GM23338 (cell line): ENCODE measurements at regions not wholly inside any gene's neighbourhood (a gene's known extent, or its start where the extent isn't known, plus 50 kb on each side); places are given as distances from the start of the nearest gene placed in this dataset.

Source experiments
- ATAC-seq: fragments of 200-7000 bp; cut with Tn5 transposase; 3 replicates; pipeline ENCODE4 v1.9.1; 2020
- DNase-seq: peaks from one replicate; pipeline ENCODE4 v3.0.0-alpha.2; 2015; ENCODE audit warnings: low spot score
- H2AFZ ChIP-seq: fragments of 200-600 bp; sonication (generic); 2 replicates; pipeline ENCODE4 v1.8.0; 2016; ENCODE audit warnings: antibody characterized with exemption, mild to moderate bottlenecking, moderate library complexity
- H3F3A ChIP-seq: fragments of 200-600 bp; sonication (generic); replicated peaks from 2 replicates; pipeline ENCODE4 v1.8.0; 2017; ENCODE audit warnings: antibody characterized with exemption, mixed run types, low read depth
- H3K27ac ChIP-seq: fragments of 200-600 bp; sonication (generic); 2 replicates; pipeline ENCODE4 v1.6.1; 2016; ENCODE audit warnings: low read depth
- H3K27me3 ChIP-seq: fragments of 200-600 bp; sonication (generic); 2 replicates; pipeline ENCODE4 v1.8.0; 2016; ENCODE audit warnings: mild to moderate bottlenecking, mixed run types, moderate library complexity; ENCODE audit not compliant: insufficient read depth
- H3K36me3 ChIP-seq: fragments of 200-600 bp; sonication (generic); 2 replicates; pipeline ENCODE4 v1.8.0; 2016; ENCODE audit warnings: mild to moderate bottlenecking; ENCODE audit not compliant: insufficient read depth
- H3K4me1 ChIP-seq: fragments of 200-600 bp; sonication (generic); 2 replicates; pipeline ENCODE4 v1.8.0; 2016; ENCODE audit warnings: mild to moderate bottlenecking, moderate library complexity; ENCODE audit not compliant: insufficient read depth
- H3K4me2 ChIP-seq: fragments of 200-600 bp; sonication (generic); 2 replicates; pipeline ENCODE4 v1.7.1; 2017; ENCODE audit warnings: mixed run types
- H3K4me3 ChIP-seq: fragments of 200-600 bp; sonication (generic); 2 replicates; pipeline ENCODE4 v1.6.1; 2016; ENCODE audit warnings: mixed run types
- H3K79me2 ChIP-seq: fragments of 200-600 bp; sonication (generic); replicated peaks from 2 replicates; pipeline ENCODE4 v1.8.0; 2017; ENCODE audit warnings: mild to moderate bottlenecking; ENCODE audit not compliant: insufficient read depth
- H3K9me2 ChIP-seq: fragments of 200-600 bp; sonication (generic); 2 replicates; pipeline ENCODE4 v1.8.0; 2017; ENCODE audit not compliant: insufficient read depth
- H4K20me1 ChIP-seq: fragments of 200-600 bp; sonication (generic); replicated peaks from 2 replicates; pipeline ENCODE4 v1.8.0; 2017; ENCODE audit warnings: mild to moderate bottlenecking; ENCODE audit not compliant: insufficient read depth
- H3K27ac Mint-ChIP-seq: 2 replicates; pipeline ENCODE4 v1.8.0; 2020; ENCODE audit warnings: inconsistent platforms, mild to moderate bottlenecking, moderate library complexity, mixed read lengths
- H3K27me3 Mint-ChIP-seq: 3 replicates; pipeline ENCODE4 v1.8.0; 2022; ENCODE audit warnings: low read depth, mild to moderate bottlenecking, moderate library complexity, mixed read lengths, inconsistent platforms; ENCODE audit not compliant: insufficient read depth, poor library complexity
- H3K36me3 Mint-ChIP-seq: 3 replicates; pipeline ENCODE4 v1.8.0; 2021; ENCODE audit warnings: low read depth, mild to moderate bottlenecking, inconsistent platforms, moderate library complexity, mixed read lengths
- H3K4me1 Mint-ChIP-seq: 3 replicates; pipeline ENCODE4 v1.8.0; 2020; ENCODE audit warnings: mild to moderate bottlenecking, inconsistent platforms, mixed read lengths
- H3K4me3 Mint-ChIP-seq: 3 replicates; pipeline ENCODE4 v1.8.0; 2021; ENCODE audit warnings: moderate library complexity, mild to moderate bottlenecking, inconsistent platforms, mixed read lengths
- H3K9me3 Mint-ChIP-seq: 3 replicates; pipeline ENCODE4 v1.8.0; 2020; ENCODE audit warnings: moderate library complexity, mild to moderate bottlenecking, inconsistent platforms, mixed read lengths
- CREB1 ChIP-seq: fragments of 250-450 bp; sonication (Bioruptor Pico); IDR thresholded peaks from 2 replicates; pipeline ENCODE4 v1.5.0; 2020; ENCODE audit warnings: low read depth, mild to moderate bottlenecking, moderate library complexity
- EZH2 ChIP-seq: fragments of 200-600 bp; sonication (generic); IDR thresholded peaks from one replicate; pipeline ENCODE4 v1.8.0; 2017; ENCODE audit warnings: antibody characterized with exemption, mild to moderate bottlenecking, low read depth; ENCODE audit not compliant: unreplicated experiment
- JUNB ChIP-seq: IDR thresholded peaks from one replicate; pipeline ENCODE4 v1.6.1; 2016; ENCODE audit warnings: antibody characterized with exemption; ENCODE audit not compliant: unreplicated experiment
- POLR2AphosphoS5 ChIP-seq: IDR thresholded peaks from 2 replicates; pipeline ENCODE4 v1.6.1; 2016; ENCODE audit warnings: antibody characterized with exemption, low read depth
- STAT1 ChIP-seq: IDR thresholded peaks from one replicate; pipeline ENCODE4 v1.6.1; 2016; ENCODE audit warnings: antibody characterized with exemption; ENCODE audit not compliant: unreplicated experiment
- ZNF114 ChIP-seq: fragments of 250-450 bp; sonication (Bioruptor Pico); IDR thresholded peaks from 2 replicates; pipeline ENCODE4 v1.5.0; 2020; ENCODE audit warnings: mild to moderate bottlenecking, moderate library complexity
- ZNF331 ChIP-seq: fragments of 250-450 bp; sonication (Bioruptor Pico); IDR thresholded peaks from 2 replicates; pipeline ENCODE4 v1.5.0; 2020; ENCODE audit warnings: low read depth, mild to moderate bottlenecking, moderate library complexity
- TF ChIP-seq, protein P1 (sequence below), 2 experiments: fragments of 200-600 bp in 1 of 2; sonication (generic) in 1 of 2; conservative IDR thresholded peaks; 2 replicates each; pipeline versions ENCODE4 v1.5.1 to v1.6.1; 2016 to 2017; ENCODE audit warnings: antibody characterized with exemption in 2 of 2, low read depth in 2 of 2, mild to moderate bottlenecking in 2 of 2, moderate library complexity in 1 of 2
- TF ChIP-seq, protein P2 (sequence below): IDR thresholded peaks from one replicate; pipeline ENCODE4 v1.6.1; 2018; ENCODE audit warnings: antibody characterized with exemption; ENCODE audit not compliant: unreplicated experiment
- TF ChIP-seq, protein P3 (sequence below): IDR thresholded peaks from 2 replicates; pipeline ENCODE4 v1.6.1; 2016; ENCODE audit warnings: antibody characterized with exemption

DNA sequence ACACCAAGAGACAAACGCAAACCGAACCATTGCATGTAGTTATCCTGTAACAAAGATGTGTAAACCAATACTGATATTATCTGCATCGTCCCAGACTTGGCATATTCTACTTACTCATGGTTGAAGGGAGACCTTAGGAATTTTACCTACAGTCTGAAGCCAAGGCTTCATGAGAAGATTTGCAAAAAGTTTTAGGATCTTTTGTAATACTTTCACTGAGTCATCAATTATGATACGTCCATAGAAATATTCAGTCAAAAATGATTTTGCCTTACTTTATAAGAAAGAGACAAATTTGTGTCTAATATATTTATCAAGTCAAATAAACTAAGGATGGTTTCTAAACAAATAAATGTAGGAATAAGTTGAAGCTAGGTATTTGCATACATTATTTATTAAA, 1176.1 kb upstream of the ADGRL2 start:
- Histone ChIP-seq H3F3A (no peaks in the 10 kb centered on the region), H3K4me2 (no peak overlapping the region), H3K4me3 (no peak overlapping the region), H4K20me1 (no peaks in the 10 kb centered on the region), H3K4me1 (no peaks in the 10 kb centered on the region), H3K36me3 (no peaks in the 10 kb centered on the region), H3K79me2 (no peaks in the 10 kb centered on the region; the same call in 1 of the 2 replicates), H2AFZ (no peak overlapping the region), H3K27ac (no peak overlapping the region), H3K27me3 (no peaks in the 10 kb centered on the region), H3K9me2 (0 out of 2 replicates have a peak, but pooled peaks cover 5% of the 10 kb centered on the region)
- Mint-ChIP-seq H3K4me3 (no peak overlapping the region), H3K36me3 (peaks cover 3% of the 10 kb centered on the region; the same call in 1 of the 3 replicates), H3K9me3 (peaks cover 4% of the 10 kb centered on the region; the same call in 2 of the 3 replicates), H3K27me3 (no peaks in the 10 kb centered on the region), H3K4me1 (no peaks in the 10 kb centered on the region), H3K27ac (no peak overlapping the region)
- TF ChIP-seq STAT1 (no peak), JUNB (no peak), ZNF331 (CRISPR knock-in tag) (no peak)
- TF ChIP-seq, protein P1, sequence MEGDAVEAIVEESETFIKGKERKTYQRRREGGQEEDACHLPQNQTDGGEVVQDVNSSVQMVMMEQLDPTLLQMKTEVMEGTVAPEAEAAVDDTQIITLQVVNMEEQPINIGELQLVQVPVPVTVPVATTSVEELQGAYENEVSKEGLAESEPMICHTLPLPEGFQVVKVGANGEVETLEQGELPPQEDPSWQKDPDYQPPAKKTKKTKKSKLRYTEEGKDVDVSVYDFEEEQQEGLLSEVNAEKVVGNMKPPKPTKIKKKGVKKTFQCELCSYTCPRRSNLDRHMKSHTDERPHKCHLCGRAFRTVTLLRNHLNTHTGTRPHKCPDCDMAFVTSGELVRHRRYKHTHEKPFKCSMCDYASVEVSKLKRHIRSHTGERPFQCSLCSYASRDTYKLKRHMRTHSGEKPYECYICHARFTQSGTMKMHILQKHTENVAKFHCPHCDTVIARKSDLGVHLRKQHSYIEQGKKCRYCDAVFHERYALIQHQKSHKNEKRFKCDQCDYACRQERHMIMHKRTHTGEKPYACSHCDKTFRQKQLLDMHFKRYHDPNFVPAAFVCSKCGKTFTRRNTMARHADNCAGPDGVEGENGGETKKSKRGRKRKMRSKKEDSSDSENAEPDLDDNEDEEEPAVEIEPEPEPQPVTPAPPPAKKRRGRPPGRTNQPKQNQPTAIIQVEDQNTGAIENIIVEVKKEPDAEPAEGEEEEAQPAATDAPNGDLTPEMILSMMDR (conservative IDR thresholded peaks at IDR 0.05; ENCODE audit: low read depth in 2 of 2) = no peak
- TF ChIP-seq, protein P2, sequence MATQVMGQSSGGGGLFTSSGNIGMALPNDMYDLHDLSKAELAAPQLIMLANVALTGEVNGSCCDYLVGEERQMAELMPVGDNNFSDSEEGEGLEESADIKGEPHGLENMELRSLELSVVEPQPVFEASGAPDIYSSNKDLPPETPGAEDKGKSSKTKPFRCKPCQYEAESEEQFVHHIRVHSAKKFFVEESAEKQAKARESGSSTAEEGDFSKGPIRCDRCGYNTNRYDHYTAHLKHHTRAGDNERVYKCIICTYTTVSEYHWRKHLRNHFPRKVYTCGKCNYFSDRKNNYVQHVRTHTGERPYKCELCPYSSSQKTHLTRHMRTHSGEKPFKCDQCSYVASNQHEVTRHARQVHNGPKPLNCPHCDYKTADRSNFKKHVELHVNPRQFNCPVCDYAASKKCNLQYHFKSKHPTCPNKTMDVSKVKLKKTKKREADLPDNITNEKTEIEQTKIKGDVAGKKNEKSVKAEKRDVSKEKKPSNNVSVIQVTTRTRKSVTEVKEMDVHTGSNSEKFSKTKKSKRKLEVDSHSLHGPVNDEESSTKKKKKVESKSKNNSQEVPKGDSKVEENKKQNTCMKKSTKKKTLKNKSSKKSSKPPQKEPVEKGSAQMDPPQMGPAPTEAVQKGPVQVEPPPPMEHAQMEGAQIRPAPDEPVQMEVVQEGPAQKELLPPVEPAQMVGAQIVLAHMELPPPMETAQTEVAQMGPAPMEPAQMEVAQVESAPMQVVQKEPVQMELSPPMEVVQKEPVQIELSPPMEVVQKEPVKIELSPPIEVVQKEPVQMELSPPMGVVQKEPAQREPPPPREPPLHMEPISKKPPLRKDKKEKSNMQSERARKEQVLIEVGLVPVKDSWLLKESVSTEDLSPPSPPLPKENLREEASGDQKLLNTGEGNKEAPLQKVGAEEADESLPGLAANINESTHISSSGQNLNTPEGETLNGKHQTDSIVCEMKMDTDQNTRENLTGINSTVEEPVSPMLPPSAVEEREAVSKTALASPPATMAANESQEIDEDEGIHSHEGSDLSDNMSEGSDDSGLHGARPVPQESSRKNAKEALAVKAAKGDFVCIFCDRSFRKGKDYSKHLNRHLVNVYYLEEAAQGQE = no peak
- DNase-seq (no peak), ATAC-seq (no peak)

DNA sequence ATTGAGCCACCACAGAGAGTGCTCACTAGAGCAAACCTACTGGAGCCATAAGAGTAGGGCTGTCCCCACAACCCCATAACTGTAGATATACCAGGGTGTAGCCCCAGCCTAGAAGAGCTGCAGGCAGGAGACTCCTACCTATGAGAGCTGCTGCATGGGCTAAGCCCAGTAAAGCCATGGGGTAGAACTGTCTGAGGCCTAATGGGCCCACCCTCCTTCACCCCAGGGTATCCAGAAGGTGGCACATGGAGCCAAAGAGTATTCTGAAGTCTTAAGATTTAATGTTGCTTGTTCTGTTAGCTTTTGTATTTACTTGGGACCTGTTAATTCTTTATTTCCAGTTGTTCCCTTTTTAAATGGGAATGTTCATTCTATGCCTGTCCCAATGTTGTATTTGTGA, 1193.7 kb upstream of the ADGRL2 start:
- Histone ChIP-seq H3K4me1 (peaks cover 12% of the 10 kb centered on the region; the same call in 1 of the 2 replicates), H3K4me3 (no peak overlapping the region), H4K20me1 (no peaks in the 10 kb centered on the region), H3K9me2 (peaks cover 19% of the 10 kb centered on the region), H3K36me3 (no peaks in the 10 kb centered on the region), H3K4me2 (no peak overlapping the region), H3K27me3 (no peaks in the 10 kb centered on the region), H2AFZ (no peak overlapping the region), H3K27ac (no peak overlapping the region), H3K79me2 (no peaks in the 10 kb centered on the region), H3F3A (no peaks in the 10 kb centered on the region)
- H3K9me3 Mint-ChIP-seq = peaks cover 13% of the 10 kb centered on the region; the same call in 2 of the 3 replicates
- no peak overlapping the region for H3K27ac Mint-ChIP-seq
- H3K36me3 Mint-ChIP-seq = peaks cover 25% of the 10 kb centered on the region
- ATAC-seq (no peak), DNase-seq (no peak)
- no peaks in the 10 kb centered on the region for H3K27me3 Mint-ChIP-seq
- H3K4me1 Mint-ChIP-seq = peaks cover 7% of the 10 kb centered on the region; the same call in 2 of the 3 replicates
- no peak overlapping the region for H3K4me3 Mint-ChIP-seq
- TF ChIP-seq EZH2 (no peak), STAT1 (no peak), CREB1 (CRISPR knock-in tag) (no peak), POLR2AphosphoS5 (no peak), ZNF114 (CRISPR knock-in tag) (no peak)
- TF ChIP-seq, protein P3, sequence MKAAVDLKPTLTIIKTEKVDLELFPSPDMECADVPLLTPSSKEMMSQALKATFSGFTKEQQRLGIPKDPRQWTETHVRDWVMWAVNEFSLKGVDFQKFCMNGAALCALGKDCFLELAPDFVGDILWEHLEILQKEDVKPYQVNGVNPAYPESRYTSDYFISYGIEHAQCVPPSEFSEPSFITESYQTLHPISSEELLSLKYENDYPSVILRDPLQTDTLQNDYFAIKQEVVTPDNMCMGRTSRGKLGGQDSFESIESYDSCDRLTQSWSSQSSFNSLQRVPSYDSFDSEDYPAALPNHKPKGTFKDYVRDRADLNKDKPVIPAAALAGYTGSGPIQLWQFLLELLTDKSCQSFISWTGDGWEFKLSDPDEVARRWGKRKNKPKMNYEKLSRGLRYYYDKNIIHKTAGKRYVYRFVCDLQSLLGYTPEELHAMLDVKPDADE = no peak
- TF ChIP-seq, protein P2 = no peak
- TF ChIP-seq, protein P1 (conservative IDR thresholded peaks at IDR 0.05; ENCODE audit: low read depth in 2 of 2) = no peak
